GM23338 (cell line): ENCODE measurements at regions not wholly inside any gene's neighbourhood (a gene's known extent, or its start where the extent isn't known, plus 50 kb on each side); places are given as distances from the start of the nearest gene placed in this dataset.

Source experiments
- ATAC-seq: fragments of 200-7000 bp; cut with Tn5 transposase; 3 replicates; pipeline ENCODE4 v1.9.1; 2020
- DNase-seq: peaks from one replicate; pipeline ENCODE4 v3.0.0-alpha.2; 2015; ENCODE audit warnings: low spot score
- H2AFZ ChIP-seq: fragments of 200-600 bp; sonication (generic); 2 replicates; pipeline ENCODE4 v1.8.0; 2016; ENCODE audit warnings: antibody characterized with exemption, mild to moderate bottlenecking, moderate library complexity
- H3F3A ChIP-seq: fragments of 200-600 bp; sonication (generic); replicated peaks from 2 replicates; pipeline ENCODE4 v1.8.0; 2017; ENCODE audit warnings: antibody characterized with exemption, mixed run types, low read depth
- H3K27ac ChIP-seq: fragments of 200-600 bp; sonication (generic); 2 replicates; pipeline ENCODE4 v1.6.1; 2016; ENCODE audit warnings: low read depth
- H3K27me3 ChIP-seq: fragments of 200-600 bp; sonication (generic); 2 replicates; pipeline ENCODE4 v1.8.0; 2016; ENCODE audit warnings: mild to moderate bottlenecking, mixed run types, moderate library complexity; ENCODE audit not compliant: insufficient read depth
- H3K36me3 ChIP-seq: fragments of 200-600 bp; sonication (generic); 2 replicates; pipeline ENCODE4 v1.8.0; 2016; ENCODE audit warnings: mild to moderate bottlenecking; ENCODE audit not compliant: insufficient read depth
- H3K4me1 ChIP-seq: fragments of 200-600 bp; sonication (generic); 2 replicates; pipeline ENCODE4 v1.8.0; 2016; ENCODE audit warnings: mild to moderate bottlenecking, moderate library complexity; ENCODE audit not compliant: insufficient read depth
- H3K4me2 ChIP-seq: fragments of 200-600 bp; sonication (generic); 2 replicates; pipeline ENCODE4 v1.7.1; 2017; ENCODE audit warnings: mixed run types
- H3K4me3 ChIP-seq: fragments of 200-600 bp; sonication (generic); 2 replicates; pipeline ENCODE4 v1.6.1; 2016; ENCODE audit warnings: mixed run types
- H3K79me2 ChIP-seq: fragments of 200-600 bp; sonication (generic); replicated peaks from 2 replicates; pipeline ENCODE4 v1.8.0; 2017; ENCODE audit warnings: mild to moderate bottlenecking; ENCODE audit not compliant: insufficient read depth
- H3K9me2 ChIP-seq: fragments of 200-600 bp; sonication (generic); 2 replicates; pipeline ENCODE4 v1.8.0; 2017; ENCODE audit not compliant: insufficient read depth
- H4K20me1 ChIP-seq: fragments of 200-600 bp; sonication (generic); replicated peaks from 2 replicates; pipeline ENCODE4 v1.8.0; 2017; ENCODE audit warnings: mild to moderate bottlenecking; ENCODE audit not compliant: insufficient read depth
- H3K27ac Mint-ChIP-seq: 2 replicates; pipeline ENCODE4 v1.8.0; 2020; ENCODE audit warnings: inconsistent platforms, mild to moderate bottlenecking, moderate library complexity, mixed read lengths
- H3K27me3 Mint-ChIP-seq: 3 replicates; pipeline ENCODE4 v1.8.0; 2022; ENCODE audit warnings: low read depth, mild to moderate bottlenecking, moderate library complexity, mixed read lengths, inconsistent platforms; ENCODE audit not compliant: insufficient read depth, poor library complexity
- H3K36me3 Mint-ChIP-seq: 3 replicates; pipeline ENCODE4 v1.8.0; 2021; ENCODE audit warnings: low read depth, mild to moderate bottlenecking, inconsistent platforms, moderate library complexity, mixed read lengths
- H3K4me1 Mint-ChIP-seq: 3 replicates; pipeline ENCODE4 v1.8.0; 2020; ENCODE audit warnings: mild to moderate bottlenecking, inconsistent platforms, mixed read lengths
- H3K4me3 Mint-ChIP-seq: 3 replicates; pipeline ENCODE4 v1.8.0; 2021; ENCODE audit warnings: moderate library complexity, mild to moderate bottlenecking, inconsistent platforms, mixed read lengths
- H3K9me3 Mint-ChIP-seq: 3 replicates; pipeline ENCODE4 v1.8.0; 2020; ENCODE audit warnings: moderate library complexity, mild to moderate bottlenecking, inconsistent platforms, mixed read lengths
- CTCF ChIP-seq, 2 experiments: fragments of 200-600 bp in 1 of 2; sonication (generic) in 1 of 2; conservative IDR thresholded peaks; 2 replicates each; pipeline versions ENCODE4 v1.5.1 to v1.6.1; 2016 to 2017; ENCODE audit warnings: antibody characterized with exemption in 2 of 2, low read depth in 2 of 2, mild to moderate bottlenecking in 2 of 2, moderate library complexity in 1 of 2
- EZH2 ChIP-seq: fragments of 200-600 bp; sonication (generic); IDR thresholded peaks from one replicate; pipeline ENCODE4 v1.8.0; 2017; ENCODE audit warnings: antibody characterized with exemption, mild to moderate bottlenecking, low read depth; ENCODE audit not compliant: unreplicated experiment
- EZH2phosphoT487 ChIP-seq: fragments of 200-600 bp; sonication (generic); IDR thresholded peaks from one replicate; pipeline ENCODE4 v1.8.1; 2018; ENCODE audit warnings: antibody characterized with exemption; ENCODE audit not compliant: unreplicated experiment
- NANOG ChIP-seq: IDR thresholded peaks from 2 replicates; pipeline ENCODE4 v1.6.1; 2016; ENCODE audit warnings: antibody characterized with exemption, borderline replicate concordance
- REST ChIP-seq: IDR thresholded peaks from one replicate; pipeline ENCODE4 v1.6.1; 2018; ENCODE audit warnings: antibody characterized with exemption; ENCODE audit not compliant: unreplicated experiment
- STAT1 ChIP-seq: IDR thresholded peaks from one replicate; pipeline ENCODE4 v1.6.1; 2016; ENCODE audit warnings: antibody characterized with exemption; ENCODE audit not compliant: unreplicated experiment
- ZNF331 ChIP-seq: fragments of 250-450 bp; sonication (Bioruptor Pico); IDR thresholded peaks from 2 replicates; pipeline ENCODE4 v1.5.0; 2020; ENCODE audit warnings: low read depth, mild to moderate bottlenecking, moderate library complexity
- ZNF462 ChIP-seq: fragments of 250-450 bp; sonication (Bioruptor Pico); IDR thresholded peaks from 2 replicates; pipeline ENCODE4 v1.5.0; 2020; ENCODE audit warnings: mild to moderate bottlenecking, moderate library complexity

- TF ChIP-seq ZNF462 (CRISPR knock-in tag), result no peak
Observed at GRCh38 chr1:82972841-82973553, 1025.9 kb downstream of the TTLL7 start (continued).

GRCh38 chr1:82969340-82969739 is 1029.6 kb downstream of the TTLL7 start:
- Mint-ChIP-seq H3K36me3 (no peaks in the 10 kb centered on the region), H3K4me1 (no peaks in the 10 kb centered on the region; the same call in 2 of the 3 replicates), H3K4me3 (no peak overlapping the region), H3K27me3 (peaks cover 3% of the 10 kb centered on the region), H3K9me3 (no peaks in the 10 kb centered on the region), H3K27ac (peak overlapping the region; percentile 58; the same call in 1 of the 2 replicates)
- Histone ChIP-seq H4K20me1 (no peaks in the 10 kb centered on the region), H3K36me3 (no peaks in the 10 kb centered on the region), H2AFZ (no peak overlapping the region), H3K4me3 (no peak overlapping the region), H3F3A (no peaks in the 10 kb centered on the region), H3K4me1 (no peaks in the 10 kb centered on the region), H3K79me2 (no peaks in the 10 kb centered on the region), H3K27me3 (no peaks in the 10 kb centered on the region), H3K9me2 (no peaks in the 10 kb centered on the region), H3K27ac (no peak overlapping the region), H3K4me2 (no peak overlapping the region)
- ATAC-seq (no peak), DNase-seq (no peak)
- no peak for TF ChIP-seq EZH2phosphoT487
- no peak for TF ChIP-seq EZH2
- no peak for TF ChIP-seq ZNF331 (CRISPR knock-in tag)
- TF ChIP-seq NANOG, result no peak
- TF ChIP-seq REST, result no peak
- TF ChIP-seq STAT1, result no peak
- TF ChIP-seq CTCF (conservative IDR thresholded peaks at IDR 0.05; ENCODE audit: low read depth in 2 of 2), result no peak
